ENCODE measurements at regions not wholly inside any gene's neighbourhood (a gene's known extent, or its start where the extent isn't known, plus 50 kb on each side); places are given as distances from the start of the nearest gene placed in this dataset.

GRCh38 chr13:111861766-111862366 is 205.1 kb upstream of the SOX1 start:
- no peak for TF ChIP-seq GATA3 (IDR thresholded peaks at IDR 0.05; ENCODE audit: low read depth, low read length)
- TF ChIP-seq GATA2 (IDR thresholded peaks at IDR 0.05; ENCODE audit: low read depth, low read length): no peak

Measured in SH-SY5Y (cell line).